Neural cell (in vitro differentiated cells): ENCODE measurements at regions not wholly inside any gene's neighbourhood (a gene's known extent, or its start where the extent isn't known, plus 50 kb on each side); places are given as distances from the start of the nearest gene placed in this dataset.

Experiments
- EP300 ChIP-seq: fragments of 450-650 bp; conservative IDR thresholded peaks from 2 replicates; pipeline ENCODE4 v1.6.1; 2014; ENCODE audit warnings: antibody characterized with exemption, mild to moderate bottlenecking, moderate library complexity; ENCODE audit not compliant: poor library complexity, severe bottlenecking
- MXI1 ChIP-seq: fragments of 450-650 bp; conservative IDR thresholded peaks from 2 replicates; pipeline ENCODE4 v1.6.1; 2014; ENCODE audit warnings: antibody characterized with exemption, mild to moderate bottlenecking; ENCODE audit not compliant: poor library complexity, severe bottlenecking
- POLR2AphosphoS5 ChIP-seq: IDR thresholded peaks from 2 replicates; pipeline ENCODE4 v1.6.1; 2012
- TAF1 ChIP-seq: IDR thresholded peaks from 2 replicates; pipeline ENCODE4 v1.6.1; 2012; ENCODE audit warnings: low read depth
- TF ChIP-seq, protein P1 (sequence below): fragments of 450-650 bp; IDR thresholded peaks from 2 replicates; pipeline ENCODE4 v1.5.1; 2014; ENCODE audit warnings: antibody characterized with exemption, mild to moderate bottlenecking, moderate library complexity; ENCODE audit not compliant: poor library complexity, severe bottlenecking

DNA sequence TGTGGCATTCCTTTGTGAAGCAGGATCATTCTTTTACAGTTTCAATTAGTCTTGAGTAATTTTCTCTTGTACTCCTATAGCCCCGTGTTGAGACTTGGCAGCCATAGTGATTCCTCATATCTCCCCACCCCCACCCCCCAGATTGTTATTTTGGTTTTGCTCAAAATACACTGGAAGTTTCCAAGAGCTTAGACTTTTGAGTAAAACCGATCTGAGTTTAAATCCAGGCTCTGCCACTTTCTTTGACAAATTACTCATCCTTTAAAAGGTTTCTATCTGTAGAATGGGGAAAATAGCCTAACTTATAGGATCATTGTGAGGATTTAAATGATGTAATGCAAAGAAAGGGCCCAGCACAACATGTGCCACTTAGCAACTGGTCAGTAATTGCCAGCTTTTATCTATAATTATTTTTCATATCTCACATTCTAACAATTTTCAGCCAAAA is 53.1 kb upstream of the RC3H1 start:
- TF ChIP-seq EP300 (no peak), POLR2AphosphoS5 (no peak), MXI1 (no peak), TAF1 (no peak)
- TF ChIP-seq, protein P1, sequence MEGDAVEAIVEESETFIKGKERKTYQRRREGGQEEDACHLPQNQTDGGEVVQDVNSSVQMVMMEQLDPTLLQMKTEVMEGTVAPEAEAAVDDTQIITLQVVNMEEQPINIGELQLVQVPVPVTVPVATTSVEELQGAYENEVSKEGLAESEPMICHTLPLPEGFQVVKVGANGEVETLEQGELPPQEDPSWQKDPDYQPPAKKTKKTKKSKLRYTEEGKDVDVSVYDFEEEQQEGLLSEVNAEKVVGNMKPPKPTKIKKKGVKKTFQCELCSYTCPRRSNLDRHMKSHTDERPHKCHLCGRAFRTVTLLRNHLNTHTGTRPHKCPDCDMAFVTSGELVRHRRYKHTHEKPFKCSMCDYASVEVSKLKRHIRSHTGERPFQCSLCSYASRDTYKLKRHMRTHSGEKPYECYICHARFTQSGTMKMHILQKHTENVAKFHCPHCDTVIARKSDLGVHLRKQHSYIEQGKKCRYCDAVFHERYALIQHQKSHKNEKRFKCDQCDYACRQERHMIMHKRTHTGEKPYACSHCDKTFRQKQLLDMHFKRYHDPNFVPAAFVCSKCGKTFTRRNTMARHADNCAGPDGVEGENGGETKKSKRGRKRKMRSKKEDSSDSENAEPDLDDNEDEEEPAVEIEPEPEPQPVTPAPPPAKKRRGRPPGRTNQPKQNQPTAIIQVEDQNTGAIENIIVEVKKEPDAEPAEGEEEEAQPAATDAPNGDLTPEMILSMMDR, result no peak
